Kidney (tissue), 13 donors: ENCODE measurements at regions not wholly inside any gene's neighbourhood (a gene's known extent, or its start where the extent isn't known, plus 50 kb on each side); places are given as distances from the start of the nearest gene placed in this dataset.
"Not testable (repeated sequence)": the region's sequence is repeated elsewhere in the genome, so short reads cannot be mapped to it uniquely, and the experiment has no call there.

ENCODE experiments used
- DNase-seq, 5 donors: peaks; one replicate each; pipeline ENCODE4 v3.0.0-alpha.2; 2013 to 2020
- FAIRE-seq: peaks from 2 replicates; lab custom pipeline; 2012; peaks lifted over from hg19 to GRCh38; lab: Jason Lieb, UNC
- H3K27ac ChIP-seq, 2 donors: one replicate each; pipeline ENCODE4 v1.7.0; 2013; ENCODE audit warnings: low read depth in 2 of 2, low read length in 2 of 2, inconsistent platforms in 1 of 2
- H3K27me3 ChIP-seq: one replicate; pipeline ENCODE4 v1.7.1; 2013; ENCODE audit warnings: low read length, inconsistent platforms; ENCODE audit not compliant: control insufficient read depth, insufficient read depth
- H3K36me3 ChIP-seq, 3 donors: one replicate each; pipeline versions ENCODE4 v1.7.0 to v1.7.1; 2013; ENCODE audit warnings: low read length in 3 of 3, control low read depth in 1 of 3, inconsistent platforms in 1 of 3; ENCODE audit not compliant: insufficient read depth in 3 of 3, control insufficient read depth in 2 of 3
- H3K4me1 ChIP-seq, 3 donors: one replicate each; pipeline versions ENCODE4 v1.7.0 to v1.7.1; 2013; ENCODE audit warnings: low read length in 3 of 3, inconsistent platforms in 1 of 3, low read depth in 1 of 3; ENCODE audit not compliant: control insufficient read depth in 2 of 3, insufficient read depth in 2 of 3
- H3K4me3 ChIP-seq, 3 donors: one replicate each; pipeline versions ENCODE4 v1.7.0 to v1.8.1; 2013; ENCODE audit warnings: low read length in 3 of 3, control low read depth in 1 of 3, inconsistent platforms in 1 of 3
- H3K9ac ChIP-seq, 3 donors: one replicate each; pipeline versions ENCODE4 v1.7.0 to v1.7.1; 2013; ENCODE audit warnings: low read length in 3 of 3, control low read depth in 1 of 3, inconsistent platforms in 1 of 3
- H3K9me3 ChIP-seq, 3 donors: one replicate each; pipeline versions ENCODE4 v1.7.0 to v1.7.1; 2013; ENCODE audit warnings: low read length in 3 of 3, control low read depth in 1 of 3, inconsistent platforms in 1 of 3; ENCODE audit not compliant: control insufficient read depth in 2 of 3, insufficient read depth in 1 of 3
- intact Hi-C: fragments of 100-400 bp; cut with DNase I; formaldehyde crosslinking; loops from one replicate; pipeline ENCODE4 v1.11.1; 2022
- TF ChIP-seq, protein P1 (sequence below): IDR thresholded peaks from 3 replicates; pipeline ENCODE4 v1.5.1; 2012; ENCODE audit warnings: mild to moderate bottlenecking, moderate library complexity, borderline replicate concordance; ENCODE audit not compliant: insufficient read depth; ENCODE audit errors: extremely low read depth
- donor health status: control.
- donor health status: control.
- donor health status: control.
- donor health status: control.
- donor health status: control.
- donor health status: DM: yes; HTN: yes; CAD: no.
- donor health status: Normal renal cell carcinoma (clear cell type).

DNA sequence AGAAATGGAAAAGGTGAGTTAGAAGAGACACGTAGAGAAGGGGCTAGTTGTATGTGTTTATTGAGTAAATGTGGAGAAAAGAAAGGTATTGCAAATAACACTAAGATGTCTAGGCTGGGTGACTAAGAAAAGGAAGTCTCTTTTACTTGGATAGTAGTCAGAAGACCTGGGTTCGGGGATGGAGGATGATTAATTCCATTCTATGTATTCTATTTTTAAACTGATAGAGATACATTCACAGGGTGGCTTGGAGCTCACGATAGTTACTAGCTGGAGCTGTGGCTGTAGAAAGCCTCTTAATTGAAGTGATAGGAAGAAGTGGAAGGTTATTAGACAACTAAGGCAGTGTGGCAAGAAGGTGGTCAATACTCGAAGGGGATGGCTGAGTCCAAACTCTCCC lies 65.9 kb upstream of the TNIK start:
- intact Hi-C loops, result no loop called here
- no peaks in the 10 kb centered on the region for H3K4me1 ChIP-seq
- H3K9ac ChIP-seq, result no peak overlapping the region
- no peaks in the 10 kb centered on the region for H3K36me3 ChIP-seq
- H3K9me3 ChIP-seq, result no peaks in the 10 kb centered on the region
- H3K27ac ChIP-seq, result no peak overlapping the region
- TF ChIP-seq, protein P1, sequence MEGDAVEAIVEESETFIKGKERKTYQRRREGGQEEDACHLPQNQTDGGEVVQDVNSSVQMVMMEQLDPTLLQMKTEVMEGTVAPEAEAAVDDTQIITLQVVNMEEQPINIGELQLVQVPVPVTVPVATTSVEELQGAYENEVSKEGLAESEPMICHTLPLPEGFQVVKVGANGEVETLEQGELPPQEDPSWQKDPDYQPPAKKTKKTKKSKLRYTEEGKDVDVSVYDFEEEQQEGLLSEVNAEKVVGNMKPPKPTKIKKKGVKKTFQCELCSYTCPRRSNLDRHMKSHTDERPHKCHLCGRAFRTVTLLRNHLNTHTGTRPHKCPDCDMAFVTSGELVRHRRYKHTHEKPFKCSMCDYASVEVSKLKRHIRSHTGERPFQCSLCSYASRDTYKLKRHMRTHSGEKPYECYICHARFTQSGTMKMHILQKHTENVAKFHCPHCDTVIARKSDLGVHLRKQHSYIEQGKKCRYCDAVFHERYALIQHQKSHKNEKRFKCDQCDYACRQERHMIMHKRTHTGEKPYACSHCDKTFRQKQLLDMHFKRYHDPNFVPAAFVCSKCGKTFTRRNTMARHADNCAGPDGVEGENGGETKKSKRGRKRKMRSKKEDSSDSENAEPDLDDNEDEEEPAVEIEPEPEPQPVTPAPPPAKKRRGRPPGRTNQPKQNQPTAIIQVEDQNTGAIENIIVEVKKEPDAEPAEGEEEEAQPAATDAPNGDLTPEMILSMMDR, result no peak
- no peak overlapping the region for H3K4me3 ChIP-seq
- DNase-seq (no peak), FAIRE-seq (no peak)
- no peaks in the 10 kb centered on the region for H3K27me3 ChIP-seq

DNA sequence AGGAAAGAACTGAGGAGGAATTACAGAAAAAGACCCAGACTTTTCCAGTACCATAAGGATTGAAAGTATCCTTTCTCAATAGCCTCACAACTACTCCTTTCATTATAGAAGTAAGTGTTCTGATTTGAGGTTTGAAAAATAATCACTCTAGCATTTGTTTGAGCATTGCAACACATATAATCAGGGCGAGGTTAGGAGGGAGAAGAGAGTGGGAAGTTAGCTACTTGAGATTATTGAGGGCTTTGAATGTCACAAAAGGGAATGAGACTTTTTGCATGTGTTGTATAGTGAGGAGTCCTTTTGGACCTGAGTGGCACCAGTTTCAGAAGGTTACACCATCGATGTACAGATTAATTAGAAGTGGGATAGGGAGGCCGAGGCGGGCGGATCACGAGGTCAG lies 65.2 kb upstream of the TNIK start:
- no peak overlapping the region for H3K9ac ChIP-seq
- no peaks in the 10 kb centered on the region for H3K36me3 ChIP-seq
- intact Hi-C loops, result no loop called here
- H3K4me1 ChIP-seq, result no peaks in the 10 kb centered on the region
- H3K27me3 ChIP-seq, result no peaks in the 10 kb centered on the region
- H3K4me3 ChIP-seq, result no peak overlapping the region
- FAIRE-seq (no peak), DNase-seq (no peak)
- H3K27ac ChIP-seq, result no peak overlapping the region
- TF ChIP-seq, protein P1, result no peak
- no peaks in the 10 kb centered on the region for H3K9me3 ChIP-seq

DNA sequence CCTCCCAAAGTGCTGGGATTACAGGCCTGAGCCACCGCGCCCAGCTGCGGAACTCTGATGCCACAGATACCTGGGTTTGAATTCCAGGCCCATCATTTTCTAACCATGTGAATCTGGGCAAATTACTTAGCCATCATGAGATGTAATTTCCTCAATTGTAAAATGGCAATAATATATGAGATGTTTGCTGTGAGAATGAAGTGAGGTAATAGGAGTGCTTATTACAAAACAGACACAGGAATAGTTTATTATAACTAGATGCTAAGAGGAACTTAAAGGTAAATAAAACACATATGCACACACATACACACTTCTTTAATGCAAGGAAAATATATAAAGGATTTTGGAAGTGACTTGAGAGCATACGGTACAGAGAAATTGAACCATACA lies 64.7 kb upstream of the TNIK start:
- Histone ChIP-seq H3K27me3 (no peaks in the 10 kb centered on the region), H3K9me3 (no peaks in the 10 kb centered on the region), H3K9ac (no peak overlapping the region), H3K36me3 (no peaks in the 10 kb centered on the region), H3K27ac (no peak overlapping the region), H3K4me3 (no peak overlapping the region), H3K4me1 (no peaks in the 10 kb centered on the region)
- DNase-seq, result no peak
- no peak for FAIRE-seq
- intact Hi-C loops, result no loop called here
- TF ChIP-seq, protein P1, result no peak

DNA sequence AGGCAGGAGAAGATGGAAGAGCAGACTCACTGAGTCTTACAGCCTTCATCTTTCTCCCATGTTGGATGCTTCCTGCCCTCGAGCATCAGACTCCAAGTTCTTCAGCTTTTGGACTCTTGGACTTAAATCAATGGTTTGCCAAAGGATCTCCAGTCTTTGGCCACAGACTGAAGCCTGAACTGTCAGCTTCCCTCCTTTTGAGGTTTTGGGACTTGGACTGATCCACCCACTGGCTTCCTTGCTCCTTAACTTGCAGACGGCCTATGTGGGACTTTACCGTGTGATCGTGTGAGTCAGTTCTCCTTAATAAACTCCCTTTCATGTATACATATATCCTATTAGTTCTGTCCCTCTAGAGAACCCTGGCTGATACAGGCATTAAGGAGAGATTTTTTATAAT lies 62.4 kb upstream of the TNIK start:
- Histone ChIP-seq H3K36me3 (no peaks in the 10 kb centered on the region), H3K4me1 (no peaks in the 10 kb centered on the region), H3K27ac (no peak overlapping the region), H3K9me3 (no peaks in the 10 kb centered on the region), H3K9ac (no peak overlapping the region), H3K4me3 (no peak overlapping the region), H3K27me3 (no peaks in the 10 kb centered on the region)
- no peak for DNase-seq
- TF ChIP-seq, protein P1, result no peak
- FAIRE-seq, result no peak
- intact Hi-C loops, result no loop called here

DNA sequence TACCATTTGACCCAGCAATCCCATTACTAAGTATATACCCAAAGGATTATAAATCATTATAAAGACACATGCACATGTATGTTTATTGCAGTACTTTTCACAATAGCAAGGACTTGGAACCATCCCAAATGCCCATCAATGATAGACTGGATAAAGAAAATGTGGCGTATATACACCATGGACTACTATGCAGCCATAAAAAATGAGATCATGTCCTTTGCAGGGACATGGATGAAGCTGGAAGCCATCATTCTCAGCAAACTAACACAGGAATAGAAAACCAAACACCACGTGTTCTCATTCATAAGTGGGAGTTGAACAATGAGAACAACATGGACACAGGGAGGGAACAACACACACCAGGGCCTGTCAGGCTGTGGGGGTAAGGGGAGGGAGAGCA lies 59.2 kb upstream of the TNIK start:
- intact Hi-C loops, H3K4me1 ChIP-seq, H3K9me3 ChIP-seq, DNase-seq, FAIRE-seq, H3K27me3 ChIP-seq, H3K36me3 ChIP-seq, H3K4me3 ChIP-seq, H3K27ac ChIP-seq, H3K9ac ChIP-seq: not testable (repeated sequence)
